ENCODE measurements at regions not wholly inside any gene's neighbourhood (a gene's known extent, or its start where the extent isn't known, plus 50 kb on each side); places are given as distances from the start of the nearest gene placed in this dataset.

GRCh38 chr6:113396730-113397129 lies 460.4 kb upstream of the MARCKS start:
- H3K27ac Mint-ChIP-seq = no peak overlapping the region

GRCh38 chr6:113397236-113397635 lies 459.9 kb upstream of the MARCKS start:
- Mint-ChIP-seq H3K9me3 (no peaks in the 10 kb centered on the region), H3K4me1 (ENCODE audit: low read depth) (no peaks in the 10 kb centered on the region), H3K27me3 (ENCODE audit: low read depth) (no peaks in the 10 kb centered on the region), H3K36me3 (ENCODE audit: low read depth) (no peaks in the 10 kb centered on the region), H3K27ac (no peak overlapping the region), H3K4me3 (no peak overlapping the region)

More at GRCh38 chr6:113396730-113397129, 460.4 kb upstream of the MARCKS start:
- no peaks in the 10 kb centered on the region for H3K36me3 Mint-ChIP-seq (ENCODE audit: low read depth)
- no peak overlapping the region for H3K4me3 Mint-ChIP-seq
- H3K4me1 Mint-ChIP-seq (ENCODE audit: low read depth) = no peaks in the 10 kb centered on the region
- H3K9me3 Mint-ChIP-seq = no peaks in the 10 kb centered on the region
- H3K27me3 Mint-ChIP-seq (ENCODE audit: low read depth) = no peaks in the 10 kb centered on the region

- no peaks in the 10 kb centered on the region for H3K4me1 Mint-ChIP-seq (ENCODE audit: low read depth)
- H3K4me3 Mint-ChIP-seq = no peak overlapping the region
- no peaks in the 10 kb centered on the region for H3K36me3 Mint-ChIP-seq (ENCODE audit: low read depth)
- H3K27me3 Mint-ChIP-seq (ENCODE audit: low read depth) = no peaks in the 10 kb centered on the region
- no peaks in the 10 kb centered on the region for H3K9me3 Mint-ChIP-seq
- H3K27ac Mint-ChIP-seq = no peak overlapping the region
Measured at GRCh38 chr6:113401231-113401630, 455.9 kb upstream of the MARCKS start.

GRCh38 chr6:113402544-113402943 lies 454.6 kb upstream of the MARCKS start:
- H3K4me1 Mint-ChIP-seq (ENCODE audit: low read depth) = no peaks in the 10 kb centered on the region
- H3K27me3 Mint-ChIP-seq (ENCODE audit: low read depth) = no peaks in the 10 kb centered on the region
- H3K27ac Mint-ChIP-seq = no peak overlapping the region
- no peak overlapping the region for H3K4me3 Mint-ChIP-seq
- no peaks in the 10 kb centered on the region for H3K36me3 Mint-ChIP-seq (ENCODE audit: low read depth)
- H3K9me3 Mint-ChIP-seq = no peaks in the 10 kb centered on the region

- no peak overlapping the region for H3K4me3 Mint-ChIP-seq
- H3K4me1 Mint-ChIP-seq (ENCODE audit: low read depth) = no peaks in the 10 kb centered on the region
- no peaks in the 10 kb centered on the region for H3K27me3 Mint-ChIP-seq (ENCODE audit: low read depth)
- no peak overlapping the region for H3K27ac Mint-ChIP-seq
- no peaks in the 10 kb centered on the region for H3K36me3 Mint-ChIP-seq (ENCODE audit: low read depth)
- no peaks in the 10 kb centered on the region for H3K9me3 Mint-ChIP-seq
Measured at GRCh38 chr6:113403966-113404595, 453.1 kb upstream of the MARCKS start.

- Mint-ChIP-seq H3K36me3 (ENCODE audit: low read depth) (no peaks in the 10 kb centered on the region), H3K9me3 (no peaks in the 10 kb centered on the region), H3K27me3 (ENCODE audit: low read depth) (no peaks in the 10 kb centered on the region), H3K4me3 (no peak overlapping the region), H3K4me1 (ENCODE audit: low read depth) (no peaks in the 10 kb centered on the region), H3K27ac (no peak overlapping the region)
Measured at GRCh38 chr6:113405326-113406047, 451.7 kb upstream of the MARCKS start.

GRCh38 chr6:113406048-113406695 lies 451.0 kb upstream of the MARCKS start:
- Mint-ChIP-seq H3K36me3 (ENCODE audit: low read depth) (no peaks in the 10 kb centered on the region), H3K27me3 (ENCODE audit: low read depth) (no peaks in the 10 kb centered on the region), H3K9me3 (no peaks in the 10 kb centered on the region), H3K27ac (no peak overlapping the region), H3K4me1 (ENCODE audit: low read depth) (no peaks in the 10 kb centered on the region), H3K4me3 (no peak overlapping the region)

- no peaks in the 10 kb centered on the region for H3K4me1 Mint-ChIP-seq (ENCODE audit: low read depth)
Measured at GRCh38 chr6:113411011-113411410, 446.1 kb upstream of the MARCKS start.

GRCh38 chr6:113412589-113413357 lies 444.4 kb upstream of the MARCKS start:
- no peaks in the 10 kb centered on the region for H3K4me1 Mint-ChIP-seq (ENCODE audit: low read depth)
- no peak overlapping the region for H3K27ac Mint-ChIP-seq
- no peaks in the 10 kb centered on the region for H3K27me3 Mint-ChIP-seq (ENCODE audit: low read depth)
- H3K36me3 Mint-ChIP-seq (ENCODE audit: low read depth) = no peaks in the 10 kb centered on the region
- H3K4me3 Mint-ChIP-seq = no peak overlapping the region
- H3K9me3 Mint-ChIP-seq = no peaks in the 10 kb centered on the region

More at GRCh38 chr6:113411011-113411410, 446.1 kb upstream of the MARCKS start:
- Mint-ChIP-seq H3K9me3 (no peaks in the 10 kb centered on the region), H3K27ac (no peak overlapping the region), H3K36me3 (ENCODE audit: low read depth) (no peaks in the 10 kb centered on the region), H3K4me3 (no peak overlapping the region), H3K27me3 (ENCODE audit: low read depth) (no peaks in the 10 kb centered on the region)

GRCh38 chr6:113414511-113414910 lies 442.6 kb upstream of the MARCKS start:
- no peak overlapping the region for H3K4me3 Mint-ChIP-seq
- no peaks in the 10 kb centered on the region for H3K9me3 Mint-ChIP-seq
- H3K27ac Mint-ChIP-seq = no peak overlapping the region
- H3K4me1 Mint-ChIP-seq (ENCODE audit: low read depth) = no peaks in the 10 kb centered on the region
- no peaks in the 10 kb centered on the region for H3K36me3 Mint-ChIP-seq (ENCODE audit: low read depth)
- H3K27me3 Mint-ChIP-seq (ENCODE audit: low read depth) = no peaks in the 10 kb centered on the region

- no peaks in the 10 kb centered on the region for H3K4me1 Mint-ChIP-seq (ENCODE audit: low read depth)
- no peaks in the 10 kb centered on the region for H3K36me3 Mint-ChIP-seq (ENCODE audit: low read depth)
- no peaks in the 10 kb centered on the region for H3K9me3 Mint-ChIP-seq
- H3K4me3 Mint-ChIP-seq = no peak overlapping the region
- no peaks in the 10 kb centered on the region for H3K27me3 Mint-ChIP-seq (ENCODE audit: low read depth)
- H3K27ac Mint-ChIP-seq = no peak overlapping the region
Measured at GRCh38 chr6:113416170-113416569, 441.0 kb upstream of the MARCKS start.

- no peaks in the 10 kb centered on the region for H3K36me3 Mint-ChIP-seq (ENCODE audit: low read depth)
- no peak overlapping the region for H3K4me3 Mint-ChIP-seq
- no peaks in the 10 kb centered on the region for H3K4me1 Mint-ChIP-seq (ENCODE audit: low read depth)
- no peaks in the 10 kb centered on the region for H3K9me3 Mint-ChIP-seq
- no peak overlapping the region for H3K27ac Mint-ChIP-seq
- H3K27me3 Mint-ChIP-seq (ENCODE audit: low read depth) = no peaks in the 10 kb centered on the region
Measured at GRCh38 chr6:113420290-113420689, 436.9 kb upstream of the MARCKS start.

- Mint-ChIP-seq H3K27ac (no peak overlapping the region), H3K36me3 (ENCODE audit: low read depth) (no peaks in the 10 kb centered on the region), H3K27me3 (ENCODE audit: low read depth) (no peaks in the 10 kb centered on the region), H3K9me3 (no peaks in the 10 kb centered on the region), H3K4me1 (ENCODE audit: low read depth) (no peaks in the 10 kb centered on the region), H3K4me3 (no peak overlapping the region)
Measured at GRCh38 chr6:113421997-113422396, 435.1 kb upstream of the MARCKS start.

GRCh38 chr6:113423956-113424355 lies 433.2 kb upstream of the MARCKS start:
- Mint-ChIP-seq H3K4me1 (ENCODE audit: low read depth) (no peaks in the 10 kb centered on the region), H3K27me3 (ENCODE audit: low read depth) (no peaks in the 10 kb centered on the region), H3K27ac (no peak overlapping the region), H3K9me3 (no peaks in the 10 kb centered on the region), H3K36me3 (ENCODE audit: low read depth) (no peaks in the 10 kb centered on the region), H3K4me3 (no peak overlapping the region)

All from T-helper 1 cell treated with Interleukin-12 subunit alpha and Interleukin-12 subunit beta and Interleukin-4 antibody, amounts not matched to agents 30 μg/mL and 1 μg/mL, for 36 hours (primary cell).